ENCODE measurements at regions not wholly inside any gene's neighbourhood (a gene's known extent, or its start where the extent isn't known, plus 50 kb on each side); places are given as distances from the start of the nearest gene placed in this dataset.

GRCh38 chr5:2129568-2130272, 247.0 kb upstream of the IRX4 start:
- intact Hi-C loops (cut with micrococcal nuclease), result no loop called here
- Mint-ChIP-seq H3K9me3 (ENCODE audit: unreplicated experiment) (no peaks in the 10 kb centered on the region), H3K27me3 (ENCODE audit: insufficient read depth, unreplicated experiment) (peaks cover 20% of the 10 kb centered on the region), H3K4me3 (ENCODE audit: unreplicated experiment) (no peak overlapping the region), H3K27ac (ENCODE audit: low read depth, unreplicated experiment) (no peak overlapping the region), H3K36me3 (ENCODE audit: insufficient read depth, unreplicated experiment) (no peaks in the 10 kb centered on the region), H3K4me1 (ENCODE audit: insufficient read depth, unreplicated experiment) (peaks cover 12% of the 10 kb centered on the region)
- CTCF ChIA-PET, result interaction anchor here (0.6 kb wide), 1 partner anchor 72 kb away, joined by 3 read pairs; no protein-coding TSS in a partner anchor
- no peak for TF ChIP-seq CTCF (IDR thresholded peaks at IDR 0.05; ENCODE audit: unreplicated experiment)
- POLR2A ChIA-PET, result no interaction called here
- DNase-seq (ENCODE audit: unreplicated experiment), result no peak
- no TSS peak for BruUV-seq (replicated peaks)

- ChIA-PET POLR2A (no interaction called here), CTCF (interaction anchor here (0.6 kb wide), 2 partner anchors 73 to 810 kb away, joined by 3 read pairs; no protein-coding TSS in a partner anchor)
- BruUV-seq (replicated peaks), result no TSS peak
- no peak for TF ChIP-seq CTCF (IDR thresholded peaks at IDR 0.05; ENCODE audit: unreplicated experiment)
- H3K9me3 Mint-ChIP-seq (ENCODE audit: unreplicated experiment), result no peaks in the 10 kb centered on the region
- no peak overlapping the region for H3K4me3 Mint-ChIP-seq (ENCODE audit: unreplicated experiment)
- H3K36me3 Mint-ChIP-seq (ENCODE audit: insufficient read depth, unreplicated experiment), result no peaks in the 10 kb centered on the region
- H3K27me3 Mint-ChIP-seq (ENCODE audit: insufficient read depth, unreplicated experiment), result peaks cover 22% of the 10 kb centered on the region
- H3K4me1 Mint-ChIP-seq (ENCODE audit: insufficient read depth, unreplicated experiment), result peaks cover 6% of the 10 kb centered on the region
- intact Hi-C loops (cut with micrococcal nuclease), result no loop called here
- DNase-seq (ENCODE audit: unreplicated experiment), result no peak
- no peak overlapping the region for H3K27ac Mint-ChIP-seq (ENCODE audit: low read depth, unreplicated experiment)
These were observed 246.1 kb upstream of the IRX4 start for GRCh38 chr5:2128686-2129355.

GRCh38 chr5:2126512-2126911, 243.8 kb upstream of the IRX4 start:
- BruUV-seq (replicated peaks), result no TSS peak
- intact Hi-C loops (cut with micrococcal nuclease), result no loop called here
- Mint-ChIP-seq H3K9me3 (ENCODE audit: unreplicated experiment) (no peaks in the 10 kb centered on the region), H3K4me1 (ENCODE audit: insufficient read depth, unreplicated experiment) (no peaks in the 10 kb centered on the region), H3K27ac (ENCODE audit: low read depth, unreplicated experiment) (no peak overlapping the region), H3K27me3 (ENCODE audit: insufficient read depth, unreplicated experiment) (peaks cover 34% of the 10 kb centered on the region), H3K36me3 (ENCODE audit: insufficient read depth, unreplicated experiment) (no peaks in the 10 kb centered on the region), H3K4me3 (ENCODE audit: unreplicated experiment) (no peak overlapping the region)
- ChIA-PET POLR2A (no interaction called here), CTCF (no interaction called here)
- TF ChIP-seq CTCF (IDR thresholded peaks at IDR 0.05; ENCODE audit: unreplicated experiment), result no peak
- DNase-seq (ENCODE audit: unreplicated experiment), result no peak

- Mint-ChIP-seq H3K9me3 (ENCODE audit: unreplicated experiment) (no peaks in the 10 kb centered on the region), H3K4me1 (ENCODE audit: insufficient read depth, unreplicated experiment) (no peaks in the 10 kb centered on the region), H3K27ac (ENCODE audit: low read depth, unreplicated experiment) (no peak overlapping the region), H3K4me3 (ENCODE audit: unreplicated experiment) (no peak overlapping the region), H3K27me3 (ENCODE audit: insufficient read depth, unreplicated experiment) (peaks cover 36% of the 10 kb centered on the region), H3K36me3 (ENCODE audit: insufficient read depth, unreplicated experiment) (no peaks in the 10 kb centered on the region)
- intact Hi-C loops (cut with micrococcal nuclease), result no loop called here
- DNase-seq (ENCODE audit: unreplicated experiment), result no peak
- ChIA-PET POLR2A (interaction anchor here (0.6 kb wide), 1 partner anchor 193 kb away, joined by 3 read pairs; no protein-coding TSS in a partner anchor), CTCF (interaction anchor here (1.0 kb wide), 1 partner anchor 24 kb away, joined by 4 read pairs; no protein-coding TSS in a partner anchor)
- TF ChIP-seq CTCF (IDR thresholded peaks at IDR 0.05; ENCODE audit: unreplicated experiment), result no peak
- BruUV-seq (replicated peaks), result no TSS peak
These were observed 243.2 kb upstream of the IRX4 start for GRCh38 chr5:2125901-2126265.

All from MCF 10A (cell line).